ENCODE measurements at regions not wholly inside any gene's neighbourhood (a gene's known extent, or its start where the extent isn't known, plus 50 kb on each side); places are given as distances from the start of the nearest gene placed in this dataset.
A peak's percentile ranks its signal among the peaks of the same experiment; 100 is the strongest.
"Not testable (repeated sequence)": the region's sequence is repeated elsewhere in the genome, so short reads cannot be mapped to it uniquely, and the experiment has no call there.

DNA sequence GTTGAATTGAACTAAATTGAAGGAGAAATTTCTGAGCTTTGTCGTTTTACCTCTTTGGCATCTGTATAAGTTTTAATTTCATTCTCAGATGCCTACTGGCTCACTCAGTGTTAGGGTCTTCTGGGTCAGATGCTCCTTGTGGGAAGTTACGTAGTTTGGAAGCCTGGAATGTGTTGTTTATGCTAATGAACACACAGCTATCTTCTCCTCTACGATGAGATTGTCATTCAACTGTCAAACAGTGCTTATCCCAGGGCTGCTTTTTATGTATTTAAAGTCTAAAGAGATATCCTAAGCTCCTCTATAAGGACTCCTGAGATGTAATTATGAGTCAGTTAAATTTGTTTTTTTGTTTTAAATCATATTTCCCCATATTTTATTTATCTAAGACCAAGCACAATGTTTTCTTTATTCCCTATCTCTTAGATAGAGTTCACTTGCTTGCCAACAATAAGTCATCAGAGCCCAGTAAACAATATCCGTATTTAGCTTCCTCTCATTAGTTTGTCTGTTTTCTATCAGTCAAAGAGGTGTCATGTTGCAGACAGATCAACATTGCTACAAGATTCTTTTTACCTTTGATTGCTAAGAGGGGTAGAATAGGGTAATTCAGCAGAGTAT lies 368.0 kb upstream of the PDE3A start:
- peaks cover 0 to 12% of the 10 kb centered on the region in 2 donors for H3K4me1 ChIP-seq (replicated peaks in 1 of 2)
- H3K27ac ChIP-seq = no peak overlapping the region
- in situ Hi-C loops (cut with MboI; ENCODE audit: low pct_unique_long_range_greater_than_20kb in 2 of 9, low sequenced_read_pairs in 9 of 9, unreplicated experiment in 9 of 9) = no loop called here
- no peak overlapping the region for H3K4me3 ChIP-seq
- 35 to 100% (median 66%) methylated on average over 1 to 4 of the region's 4 CpGs for WGBS, 10 experiments
- no peak for ATAC-seq (replicated peaks in 6 of 8)

DNA sequence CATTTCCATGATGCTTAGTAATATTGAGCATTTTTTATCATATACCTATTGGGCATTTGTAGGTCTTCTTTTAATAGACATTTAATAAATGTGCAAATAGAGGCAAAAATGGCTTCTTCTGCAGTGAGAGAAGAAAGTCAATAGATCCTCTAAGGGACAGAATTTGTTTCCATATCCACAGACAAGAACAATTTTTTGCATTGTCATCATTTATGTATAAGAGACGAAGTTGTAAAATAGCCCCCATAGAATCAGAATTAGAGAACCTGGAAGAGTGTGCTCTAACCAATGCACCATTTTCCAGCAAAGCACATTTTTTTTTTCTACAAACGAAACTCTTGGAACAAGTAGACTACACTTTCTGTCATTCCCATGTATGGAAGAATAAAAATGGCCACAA lies 365.1 kb upstream of the PDE3A start:
- no peak overlapping the region for H3K4me3 ChIP-seq
- H3K4me1 ChIP-seq (replicated peaks in 1 of 2) = peaks cover 0 to 5% of the 10 kb centered on the region in 2 donors
- in situ Hi-C loops (cut with MboI; ENCODE audit: low pct_unique_long_range_greater_than_20kb in 2 of 9, low sequenced_read_pairs in 9 of 9, unreplicated experiment in 9 of 9) = no loop called here
- ATAC-seq (replicated peaks in 6 of 8) = no peak
- WGBS, 10 experiments = 20 to 100% (median 87%) methylated on average over 1 to 2 of the region's 2 CpGs
- H3K27ac ChIP-seq = no peak overlapping the region

DNA sequence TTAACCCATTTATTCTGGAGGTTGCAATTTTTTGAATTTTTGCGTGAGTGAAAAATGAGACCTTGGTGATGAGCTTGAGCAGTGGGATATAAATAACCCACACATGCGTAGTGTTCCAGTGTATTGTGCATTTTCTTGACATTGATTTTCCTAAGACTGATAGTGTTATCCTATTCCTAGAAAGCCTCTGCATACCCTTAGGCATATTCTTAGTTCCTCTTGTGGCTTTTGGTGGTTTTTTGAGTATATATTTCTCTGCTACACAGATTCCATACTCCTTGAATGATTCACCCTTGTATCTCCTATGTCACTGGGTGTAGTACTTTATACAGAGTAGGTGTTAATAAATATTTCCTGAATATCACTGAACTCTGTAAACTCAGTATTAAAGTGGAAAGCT lies 363.4 kb upstream of the PDE3A start:
- 17 to 100% (median 59%) methylated on average over 1 to 2 of the region's 2 CpGs for WGBS, 10 experiments
- Histone ChIP-seq H3K27ac (no peak overlapping the region), H3K4me3 (no peak overlapping the region), H3K4me1 (replicated peaks in 1 of 2) (no peaks in the 10 kb centered on the region)
- in situ Hi-C loops (cut with MboI; ENCODE audit: low pct_unique_long_range_greater_than_20kb in 2 of 9, low sequenced_read_pairs in 9 of 9, unreplicated experiment in 9 of 9) = no loop called here
- ATAC-seq (replicated peaks in 6 of 8) = peak in 2 of 8 experiments; percentile 87 to 94

DNA sequence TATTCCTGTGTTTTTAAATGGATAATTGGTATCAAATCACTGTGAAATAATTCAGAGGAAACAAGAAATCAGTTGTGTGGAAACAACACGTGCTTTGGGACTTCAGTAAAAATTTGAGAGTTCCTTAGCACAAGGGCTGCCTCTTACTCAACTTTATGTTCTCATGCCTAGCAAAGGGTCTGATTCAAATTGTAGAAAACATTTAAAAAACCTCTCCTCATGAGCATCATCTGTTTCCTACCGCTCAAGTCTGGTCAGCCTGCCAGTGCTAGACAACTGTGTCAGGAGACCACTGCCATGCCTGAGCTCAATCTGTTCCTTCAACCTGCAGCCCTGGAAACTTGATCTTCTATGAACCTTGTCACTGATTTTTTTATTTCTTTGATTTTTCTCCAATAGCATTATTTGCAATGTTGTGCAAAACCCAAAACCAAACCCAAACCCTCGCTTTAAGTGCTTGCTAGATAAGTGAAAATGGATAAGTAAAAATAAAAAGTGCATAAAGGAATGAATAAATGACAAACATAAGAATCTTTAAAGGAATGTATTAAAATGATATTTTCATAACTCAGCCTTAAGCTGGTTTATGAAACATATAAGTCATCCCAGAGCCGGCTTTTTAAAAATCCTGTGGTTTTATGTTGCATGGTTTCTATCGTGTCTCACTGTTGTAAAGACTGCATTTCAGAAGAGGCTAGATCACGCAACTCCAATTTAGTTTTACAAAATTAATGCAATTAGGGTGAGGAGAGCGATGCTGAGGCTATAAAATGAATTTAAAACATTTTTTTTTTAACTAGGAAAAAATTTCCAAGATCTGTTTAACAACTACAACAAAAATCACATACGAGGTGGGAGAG lies 361.2 kb upstream of the PDE3A start:
- Histone ChIP-seq H3K27ac (no peak overlapping the region), H3K4me1 (replicated peaks in 1 of 2) (no peaks in the 10 kb centered on the region), H3K4me3 (no peak overlapping the region)
- in situ Hi-C loops (cut with MboI; ENCODE audit: low pct_unique_long_range_greater_than_20kb in 2 of 9, low sequenced_read_pairs in 9 of 9, unreplicated experiment in 9 of 9) = no loop called here
- ATAC-seq (replicated peaks in 6 of 8) = no peak
- 19 to 96% (median 84%) methylated on average over 3 to 8 of the region's 8 CpGs for WGBS, 10 experiments

DNA sequence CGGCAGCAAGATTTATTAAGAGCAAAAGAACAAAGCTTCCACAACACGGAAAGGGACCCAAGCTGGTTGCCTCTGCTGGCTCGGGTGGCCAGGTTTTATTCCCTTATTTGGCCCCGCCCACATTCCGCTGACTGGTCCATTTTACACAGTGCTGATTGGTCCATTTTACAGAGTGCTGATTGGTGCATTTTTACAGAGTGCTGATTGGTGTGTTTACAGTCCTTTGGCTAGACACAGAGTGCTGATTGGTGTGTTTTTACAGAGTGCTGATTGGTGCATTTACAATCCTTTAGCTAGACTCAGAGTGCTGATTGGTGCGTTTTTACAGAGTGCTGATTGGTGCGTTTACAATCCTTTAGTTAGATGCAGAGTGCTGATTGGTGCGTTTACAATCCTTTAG lies 358.4 kb upstream of the PDE3A start:
- H3K4me3 ChIP-seq; in situ Hi-C loops (cut with MboI; ENCODE audit: low pct_unique_long_range_greater_than_20kb in 2 of 9, low sequenced_read_pairs in 9 of 9, unreplicated experiment in 9 of 9): not testable (repeated sequence)
- 77 to 100% (median 95%) methylated on average over 1 to 6 of the region's 8 CpGs; no CpG with 5 or more reads in 4 of the 10 experiments for WGBS, 10 experiments

DNA sequence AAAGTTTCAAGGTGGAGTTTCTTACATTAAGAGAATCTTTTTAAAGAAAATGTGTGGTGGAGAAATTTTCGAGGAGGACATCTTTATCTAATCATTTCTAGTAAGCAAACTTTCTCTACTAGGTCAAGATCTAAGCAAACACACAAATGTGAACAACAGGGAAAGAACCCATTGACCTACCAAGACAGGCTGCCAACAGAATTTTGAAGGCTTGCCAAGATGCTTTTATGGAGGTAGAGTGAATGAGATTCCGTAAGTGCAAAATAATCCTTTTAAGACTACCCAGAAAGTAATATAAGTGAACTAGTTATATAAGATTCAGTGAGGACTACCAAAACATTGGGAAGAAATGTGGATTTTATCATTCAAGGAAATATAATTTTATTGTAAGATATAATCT lies 357.1 kb upstream of the PDE3A start:
- no peaks in the 10 kb centered on the region for H3K4me1 ChIP-seq (replicated peaks in 1 of 2)
- WGBS, 10 experiments = 50 to 100% (median 100%) methylated on average over 1 to 2 of the region's 2 CpGs; no CpG with 5 or more reads in 3 of the 10 experiments
- no peak overlapping the region for H3K4me3 ChIP-seq
- no peak overlapping the region for H3K27ac ChIP-seq
- in situ Hi-C loops (cut with MboI; ENCODE audit: low pct_unique_long_range_greater_than_20kb in 2 of 9, low sequenced_read_pairs in 9 of 9, unreplicated experiment in 9 of 9) = no loop called here
- ATAC-seq (replicated peaks in 6 of 8) = peak in 1 of 8 experiments; percentile 30

More for the DNA sequence above, 358.4 kb upstream of the PDE3A start:
- H3K4me1 ChIP-seq (replicated peaks in 1 of 2); ATAC-seq (replicated peaks in 6 of 8); H3K27ac ChIP-seq: not testable (repeated sequence)

DNA sequence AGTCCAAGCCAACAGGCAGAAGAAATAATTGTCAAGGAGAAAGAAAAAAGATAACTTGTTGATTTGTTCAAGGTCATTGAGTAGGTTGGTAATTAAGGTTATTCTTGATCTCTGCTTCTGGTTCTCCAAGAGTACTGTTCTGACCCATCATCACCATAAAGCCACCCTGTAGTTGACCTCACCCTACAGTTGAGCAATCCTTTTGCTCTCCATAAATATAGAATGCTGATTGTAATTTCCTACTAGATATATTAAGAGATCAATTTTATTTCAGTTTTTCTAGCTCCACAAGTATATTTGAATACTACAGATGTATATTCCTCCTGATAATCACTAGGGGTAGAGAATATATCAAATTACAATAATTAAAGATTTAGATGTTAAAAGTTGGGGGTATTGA lies 350.5 kb upstream of the PDE3A start:
- no peak overlapping the region for H3K4me3 ChIP-seq
- in situ Hi-C loops (cut with MboI; ENCODE audit: low pct_unique_long_range_greater_than_20kb in 2 of 9, low sequenced_read_pairs in 9 of 9, unreplicated experiment in 9 of 9) = no loop called here
- no peak for ATAC-seq (replicated peaks in 6 of 8)
- no peak overlapping the region for H3K27ac ChIP-seq
- H3K4me1 ChIP-seq (replicated peaks in 1 of 2) = no peaks in the 10 kb centered on the region

DNA sequence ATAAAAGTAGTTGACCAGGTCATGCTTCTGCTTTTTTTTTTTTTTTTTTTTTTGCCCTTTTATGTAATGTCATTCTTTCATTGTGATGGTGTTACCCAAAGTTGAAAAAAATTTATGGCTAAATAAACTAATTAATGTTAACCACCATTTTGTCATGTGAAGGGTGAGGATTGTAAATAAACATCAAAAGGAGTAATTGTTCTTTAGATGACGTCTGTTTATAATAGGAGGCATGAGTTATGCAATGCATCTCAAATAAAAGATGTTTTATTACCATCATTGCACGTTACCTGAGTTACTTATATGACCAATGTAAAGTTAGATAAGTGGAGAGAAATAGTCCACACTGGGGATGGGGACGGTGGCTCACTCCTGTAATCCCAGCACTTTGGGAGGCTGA lies 349.9 kb upstream of the PDE3A start:
- WGBS, 10 experiments = 22 to 100% (median 40%) methylated on average over 1 to 3 of the region's 3 CpGs; no CpG with 5 or more reads in 1 of the 10 experiments
- Histone ChIP-seq H3K4me1 (replicated peaks in 1 of 2) (no peaks in the 10 kb centered on the region), H3K27ac (no peak overlapping the region), H3K4me3 (no peak overlapping the region)
- in situ Hi-C loops (cut with MboI; ENCODE audit: low pct_unique_long_range_greater_than_20kb in 2 of 9, low sequenced_read_pairs in 9 of 9, unreplicated experiment in 9 of 9) = no loop called here
- no peak for ATAC-seq (replicated peaks in 6 of 8)

DNA sequence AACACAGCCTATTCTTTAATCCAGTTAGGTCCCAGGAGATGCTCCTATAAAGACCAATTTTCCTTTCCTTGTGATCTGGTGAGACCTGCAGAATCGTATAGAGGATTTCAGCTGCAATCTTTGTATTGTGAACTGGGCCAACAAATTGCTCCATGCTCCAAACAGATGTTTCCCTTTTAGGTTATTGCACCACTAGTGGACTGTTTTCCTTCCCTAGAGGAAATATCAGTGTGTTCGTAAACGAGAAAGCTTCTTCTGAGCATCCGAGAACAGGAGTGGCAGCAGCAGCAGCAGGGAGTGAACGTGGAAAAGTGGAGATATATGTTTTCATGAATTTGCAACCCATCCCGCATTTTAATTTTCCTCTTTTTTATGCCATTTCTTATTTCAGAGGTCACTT lies 344.1 kb upstream of the PDE3A start:
- in situ Hi-C loops (cut with MboI; ENCODE audit: low pct_unique_long_range_greater_than_20kb in 2 of 9, low sequenced_read_pairs in 9 of 9, unreplicated experiment in 9 of 9) = no loop called here
- Histone ChIP-seq H3K27ac (no peak overlapping the region), H3K4me3 (no peak overlapping the region), H3K4me1 (replicated peaks in 1 of 2) (no peaks in the 10 kb centered on the region)
- WGBS, 10 experiments = 5 to 96% (median 78%) methylated on average over 2 to 6 of the region's 6 CpGs
- ATAC-seq (replicated peaks in 6 of 8) = peak in 1 of 8 experiments; percentile 32

DNA sequence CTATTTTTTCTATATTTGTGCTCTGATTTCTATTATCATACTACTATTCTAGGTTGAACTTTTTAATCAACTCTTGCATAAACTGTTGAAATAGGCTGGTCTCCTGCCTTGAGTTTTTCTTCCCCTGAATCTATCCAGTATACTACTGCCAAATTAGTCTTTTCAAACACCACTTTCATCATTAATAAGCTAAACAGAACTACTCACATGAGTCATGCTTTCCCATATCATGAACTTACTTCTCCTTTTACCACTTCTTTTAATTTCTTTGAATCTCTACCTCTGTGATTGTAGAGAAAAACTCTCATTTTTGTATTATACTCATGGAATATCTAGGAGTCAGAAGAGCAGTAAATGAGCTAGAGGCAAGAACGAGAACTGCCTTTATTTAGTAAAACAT lies 340.3 kb upstream of the PDE3A start:
- in situ Hi-C loops (cut with MboI; ENCODE audit: low pct_unique_long_range_greater_than_20kb in 2 of 9, low sequenced_read_pairs in 9 of 9, unreplicated experiment in 9 of 9) = no loop called here
- WGBS, 10 experiments = 9 to 100% (median 77%) methylated on average over 1 of the region's 1 CpG; no CpG with 5 or more reads in 2 of the 10 experiments
- no peak for ATAC-seq (replicated peaks in 6 of 8)
- H3K27ac ChIP-seq = no peak overlapping the region
- H3K4me1 ChIP-seq (replicated peaks in 1 of 2) = peaks cover 0 to 4% of the 10 kb centered on the region in 2 donors
- H3K4me3 ChIP-seq = no peak overlapping the region

DNA sequence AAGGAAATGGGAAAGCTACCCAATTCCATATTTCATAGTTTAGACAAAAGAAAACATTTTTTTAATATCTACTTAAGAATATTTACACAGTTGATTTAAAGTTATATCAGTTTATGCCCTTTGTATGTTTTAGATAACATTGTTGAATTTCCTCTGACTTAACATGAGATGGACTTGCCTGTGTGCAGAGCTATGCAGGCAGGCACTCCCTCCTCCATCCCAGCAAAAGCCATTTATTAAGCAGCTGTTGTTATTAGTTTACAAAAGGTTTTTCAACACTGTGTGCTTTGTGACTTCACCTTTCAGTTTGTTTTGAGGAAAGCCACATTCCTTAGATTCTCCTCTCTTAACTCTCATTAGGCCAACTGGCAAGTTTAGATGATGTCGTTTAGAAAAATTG lies 337.5 kb upstream of the PDE3A start:
- 33 to 100% (median 88%) methylated on average over 1 of the region's 1 CpG; no CpG with 5 or more reads in 1 of the 10 experiments for WGBS, 10 experiments

DNA sequence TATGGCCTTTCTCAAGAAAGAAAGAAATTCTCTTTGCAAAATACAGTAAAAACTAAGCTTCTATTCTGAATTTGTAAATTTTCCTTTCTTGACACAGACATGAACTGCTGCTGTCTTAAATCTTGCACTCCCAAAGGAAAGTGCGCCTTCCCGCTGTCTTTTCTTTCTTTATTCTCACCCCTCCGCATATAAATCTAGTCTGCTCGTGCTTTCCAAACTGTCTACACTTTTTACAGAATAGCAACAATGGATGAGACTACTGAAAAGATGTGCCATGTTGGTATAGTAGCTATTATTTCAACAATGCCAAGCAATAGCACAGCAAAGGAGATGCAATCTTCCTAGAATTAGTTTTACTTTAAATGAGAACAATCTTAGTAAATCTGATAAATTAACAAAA lies 328.8 kb upstream of the PDE3A start:
- H3K4me1 ChIP-seq (replicated peaks in 1 of 2) = peaks cover 12 to 17% of the 10 kb centered on the region in 2 donors
- no peak overlapping the region for H3K4me3 ChIP-seq
- in situ Hi-C loops (cut with MboI; ENCODE audit: low pct_unique_long_range_greater_than_20kb in 2 of 9, low sequenced_read_pairs in 9 of 9, unreplicated experiment in 9 of 9) = no loop called here
- WGBS, 10 experiments = 14 to 85% (median 39%) methylated on average over 1 to 4 of the region's 4 CpGs
- peak in 5 of 8 experiments; percentile 24 to 86 (median 65) for ATAC-seq (replicated peaks in 6 of 8)
- peak overlapping the region in 1 of 2 donors; percentile 58 for H3K27ac ChIP-seq

More for the DNA sequence above, 337.5 kb upstream of the PDE3A start:
- in situ Hi-C loops (cut with MboI; ENCODE audit: low pct_unique_long_range_greater_than_20kb in 2 of 9, low sequenced_read_pairs in 9 of 9, unreplicated experiment in 9 of 9) = no loop called here
- peak in 2 of 8 experiments; percentile 49 to 70 for ATAC-seq (replicated peaks in 6 of 8)
- H3K4me3 ChIP-seq = no peak overlapping the region
- H3K27ac ChIP-seq = no peak overlapping the region
- H3K4me1 ChIP-seq (replicated peaks in 1 of 2) = peaks cover 0 to 4% of the 10 kb centered on the region in 2 donors

DNA sequence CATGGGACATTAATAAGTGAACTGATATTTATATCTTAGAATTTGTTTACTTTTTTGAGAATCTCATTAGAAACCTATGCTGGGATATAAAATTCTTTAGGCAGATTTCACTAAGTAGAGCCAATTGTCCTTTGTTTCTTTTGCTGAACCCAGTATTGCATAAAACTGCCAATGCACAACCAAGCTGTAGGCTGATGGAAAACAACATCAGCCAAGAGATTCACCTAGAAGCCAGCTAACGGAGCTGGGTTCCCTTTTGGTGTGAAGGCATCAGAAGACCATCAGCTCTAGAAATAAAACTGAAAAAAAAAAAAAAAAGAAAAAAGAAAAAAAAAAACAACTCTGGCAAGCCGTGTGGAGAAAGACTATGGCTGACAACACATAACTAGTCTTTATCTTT lies 328.2 kb upstream of the PDE3A start:
- in situ Hi-C loops (cut with MboI; ENCODE audit: low pct_unique_long_range_greater_than_20kb in 2 of 9, low sequenced_read_pairs in 9 of 9, unreplicated experiment in 9 of 9) = no loop called here
- Histone ChIP-seq H3K27ac (peak overlapping the region in 1 of 2 donors; percentile 58), H3K4me1 (replicated peaks in 1 of 2) (peaks cover 12 to 17% of the 10 kb centered on the region in 2 donors), H3K4me3 (no peak overlapping the region)
- no peak for ATAC-seq (replicated peaks in 6 of 8)
- WGBS, 10 experiments = 0 to 100% (median 75%) methylated on average over 1 to 2 of the region's 2 CpGs; no CpG with 5 or more reads in 1 of the 10 experiments
